ENCODE measurements at regions not wholly inside any gene's neighbourhood (a gene's known extent, or its start where the extent isn't known, plus 50 kb on each side); places are given as distances from the start of the nearest gene placed in this dataset.

GRCh38 chr5:42252306-42252705, 170.9 kb upstream of the GHR start:
- TF ChIP-seq CTCF (IDR thresholded peaks at IDR 0.05) (no peak), JUN (CRISPR knock-in tag; IDR thresholded peaks at IDR 0.05) (no peak), SMAD3 (CRISPR knock-in tag; IDR thresholded peaks at IDR 0.05; ENCODE audit: borderline replicate concordance) (no peak)
- TF ChIP-seq, protein P1, sequence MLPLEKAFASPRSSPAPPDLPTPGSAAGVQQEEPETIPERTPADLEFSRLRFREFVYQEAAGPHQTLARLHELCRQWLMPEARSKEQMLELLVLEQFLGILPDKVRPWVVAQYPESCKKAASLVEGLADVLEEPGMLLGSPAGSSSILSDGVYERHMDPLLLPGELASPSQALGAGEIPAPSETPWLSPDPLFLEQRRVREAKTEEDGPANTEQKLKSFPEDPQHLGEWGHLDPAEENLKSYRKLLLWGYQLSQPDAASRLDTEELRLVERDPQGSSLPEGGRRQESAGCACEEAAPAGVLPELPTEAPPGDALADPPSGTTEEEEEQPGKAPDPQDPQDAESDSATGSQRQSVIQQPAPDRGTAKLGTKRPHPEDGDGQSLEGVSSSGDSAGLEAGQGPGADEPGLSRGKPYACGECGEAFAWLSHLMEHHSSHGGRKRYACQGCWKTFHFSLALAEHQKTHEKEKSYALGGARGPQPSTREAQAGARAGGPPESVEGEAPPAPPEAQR (CRISPR knock-in tag; IDR thresholded peaks at IDR 0.05), result no peak
- TF ChIP-seq, protein P2, sequence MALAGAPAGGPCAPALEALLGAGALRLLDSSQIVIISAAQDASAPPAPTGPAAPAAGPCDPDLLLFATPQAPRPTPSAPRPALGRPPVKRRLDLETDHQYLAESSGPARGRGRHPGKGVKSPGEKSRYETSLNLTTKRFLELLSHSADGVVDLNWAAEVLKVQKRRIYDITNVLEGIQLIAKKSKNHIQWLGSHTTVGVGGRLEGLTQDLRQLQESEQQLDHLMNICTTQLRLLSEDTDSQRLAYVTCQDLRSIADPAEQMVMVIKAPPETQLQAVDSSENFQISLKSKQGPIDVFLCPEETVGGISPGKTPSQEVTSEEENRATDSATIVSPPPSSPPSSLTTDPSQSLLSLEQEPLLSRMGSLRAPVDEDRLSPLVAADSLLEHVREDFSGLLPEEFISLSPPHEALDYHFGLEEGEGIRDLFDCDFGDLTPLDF (CRISPR knock-in tag; IDR thresholded peaks at IDR 0.05), result no peak
